ENCODE measurements at regions not wholly inside any gene's neighbourhood (a gene's known extent, or its start where the extent isn't known, plus 50 kb on each side); places are given as distances from the start of the nearest gene placed in this dataset.

DNA sequence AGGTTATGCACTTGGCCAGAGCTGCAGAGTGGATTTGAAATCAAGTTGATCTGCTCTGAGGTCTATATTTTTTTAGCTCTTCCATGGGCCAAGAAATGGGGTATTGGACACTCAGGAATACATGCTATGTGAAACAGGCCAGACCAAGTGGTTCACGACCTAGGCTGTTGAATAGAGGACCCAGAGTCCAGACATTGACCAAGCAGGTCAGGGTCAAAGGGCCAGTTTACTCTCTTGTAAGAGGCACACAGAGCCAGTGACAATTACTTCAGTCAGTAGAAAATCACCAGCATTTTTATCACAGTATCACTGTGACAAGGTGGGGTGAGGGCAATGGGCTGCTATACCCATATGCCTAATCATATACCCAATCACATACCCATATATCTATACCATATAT lies 320.6 kb upstream of the RORA start:
- Mint-ChIP-seq H3K9me3 (peaks cover 5% of the 10 kb centered on the region), H3K4me3 (no peak overlapping the region), H3K27ac (no peak overlapping the region), H3K27me3 (ENCODE audit: insufficient read depth) (peaks cover 2% of the 10 kb centered on the region), H3K36me3 (ENCODE audit: low read depth) (no peaks in the 10 kb centered on the region), H3K4me1 (no peaks in the 10 kb centered on the region)
- no peaks in the 10 kb centered on the region for H3K9me3 ChIP-seq (ENCODE audit: control insufficient read depth, low read length)
- TF ChIP-seq, protein P1, sequence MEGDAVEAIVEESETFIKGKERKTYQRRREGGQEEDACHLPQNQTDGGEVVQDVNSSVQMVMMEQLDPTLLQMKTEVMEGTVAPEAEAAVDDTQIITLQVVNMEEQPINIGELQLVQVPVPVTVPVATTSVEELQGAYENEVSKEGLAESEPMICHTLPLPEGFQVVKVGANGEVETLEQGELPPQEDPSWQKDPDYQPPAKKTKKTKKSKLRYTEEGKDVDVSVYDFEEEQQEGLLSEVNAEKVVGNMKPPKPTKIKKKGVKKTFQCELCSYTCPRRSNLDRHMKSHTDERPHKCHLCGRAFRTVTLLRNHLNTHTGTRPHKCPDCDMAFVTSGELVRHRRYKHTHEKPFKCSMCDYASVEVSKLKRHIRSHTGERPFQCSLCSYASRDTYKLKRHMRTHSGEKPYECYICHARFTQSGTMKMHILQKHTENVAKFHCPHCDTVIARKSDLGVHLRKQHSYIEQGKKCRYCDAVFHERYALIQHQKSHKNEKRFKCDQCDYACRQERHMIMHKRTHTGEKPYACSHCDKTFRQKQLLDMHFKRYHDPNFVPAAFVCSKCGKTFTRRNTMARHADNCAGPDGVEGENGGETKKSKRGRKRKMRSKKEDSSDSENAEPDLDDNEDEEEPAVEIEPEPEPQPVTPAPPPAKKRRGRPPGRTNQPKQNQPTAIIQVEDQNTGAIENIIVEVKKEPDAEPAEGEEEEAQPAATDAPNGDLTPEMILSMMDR (conservative IDR thresholded peaks at IDR 0.05) = no peak
- no peak overlapping the region for H3K27ac ChIP-seq (ENCODE audit: low read depth, low read length)
- H3K27me3 ChIP-seq (ENCODE audit: control insufficient read depth, insufficient read depth, low read length, poor library complexity, severe bottlenecking) = no peaks in the 10 kb centered on the region
- H3K4me3 ChIP-seq (ENCODE audit: low read length) = no peak overlapping the region
- H3K4me1 ChIP-seq (ENCODE audit: control insufficient read depth, insufficient read depth, low read length) = no peaks in the 10 kb centered on the region
- WGBS, 2 experiments (ENCODE audit: insufficient coverage in 1 of 2, insufficient read length in 1 of 2) = 75 to 81% methylated on average over 1 of the region's 1 CpG
- no peak overlapping the region for H3K9ac ChIP-seq (ENCODE audit: extremely low read depth, low read length, poor library complexity, severe bottlenecking)
- DNase-seq = no peak
- no peaks in the 10 kb centered on the region for H3K36me3 ChIP-seq (ENCODE audit: control insufficient read depth, insufficient read depth, low read length)

DNA sequence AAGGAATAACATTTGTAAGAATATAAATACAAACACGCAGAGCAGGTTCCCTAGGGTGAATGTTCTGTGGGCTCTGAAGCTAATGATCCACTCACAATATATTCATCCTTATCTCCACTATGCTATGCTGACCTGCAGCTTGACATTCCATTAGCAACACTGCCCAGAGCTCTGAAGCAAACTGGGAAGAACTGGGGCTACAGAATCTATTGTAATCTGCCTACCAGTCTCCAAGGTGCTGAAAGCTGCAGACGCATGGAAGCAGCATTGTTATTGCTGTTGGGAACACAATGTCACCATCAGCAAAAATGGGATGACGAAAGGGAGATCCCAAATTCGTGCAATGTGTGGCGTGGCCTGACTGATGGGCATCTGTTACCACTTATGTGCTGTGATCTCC lies 316.7 kb upstream of the RORA start:
- Histone ChIP-seq H3K9ac (ENCODE audit: extremely low read depth, low read length, poor library complexity, severe bottlenecking) (no peak overlapping the region), H3K4me3 (ENCODE audit: low read length) (no peak overlapping the region), H3K36me3 (ENCODE audit: control insufficient read depth, insufficient read depth, low read length) (no peaks in the 10 kb centered on the region), H3K27ac (ENCODE audit: low read depth, low read length) (no peak overlapping the region), H3K4me1 (ENCODE audit: control insufficient read depth, insufficient read depth, low read length) (no peaks in the 10 kb centered on the region), H3K9me3 (ENCODE audit: control insufficient read depth, low read length) (no peaks in the 10 kb centered on the region), H3K27me3 (ENCODE audit: control insufficient read depth, insufficient read depth, low read length, poor library complexity, severe bottlenecking) (peaks cover 12% of the 10 kb centered on the region)
- Mint-ChIP-seq H3K9me3 (peaks cover 5% of the 10 kb centered on the region), H3K4me3 (no peak overlapping the region), H3K36me3 (ENCODE audit: low read depth) (no peaks in the 10 kb centered on the region), H3K27me3 (ENCODE audit: insufficient read depth) (peaks cover 9% of the 10 kb centered on the region), H3K27ac (no peak overlapping the region), H3K4me1 (no peaks in the 10 kb centered on the region)
- DNase-seq = no peak
- WGBS, 2 experiments (ENCODE audit: insufficient coverage in 1 of 2, insufficient read length in 1 of 2) = 88 to 94% methylated on average over 4 to 5 of the region's 5 CpGs
- TF ChIP-seq, protein P1 (conservative IDR thresholded peaks at IDR 0.05) = no peak

DNA sequence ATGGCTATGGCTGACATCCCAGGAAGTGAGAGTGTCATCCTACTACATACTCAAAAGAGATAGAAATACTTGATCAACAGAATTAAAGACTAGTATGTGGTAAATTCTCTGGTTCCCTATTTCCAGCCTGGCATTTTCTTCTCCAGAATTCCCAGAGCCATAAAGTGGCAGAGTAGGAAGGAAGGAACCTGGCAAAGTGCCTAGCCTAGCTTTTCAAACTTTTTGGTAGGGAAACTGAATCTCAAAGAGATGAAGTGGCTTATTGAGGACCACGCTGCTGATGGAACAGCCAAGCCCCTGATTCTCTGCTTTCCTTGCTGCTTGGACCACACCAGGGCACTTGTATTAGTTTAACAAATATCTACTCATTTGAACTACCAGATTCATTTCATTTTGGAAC lies 312.4 kb upstream of the RORA start:
- Mint-ChIP-seq H3K27me3 (ENCODE audit: insufficient read depth) (peaks cover 37% of the 10 kb centered on the region), H3K36me3 (ENCODE audit: low read depth) (no peaks in the 10 kb centered on the region), H3K4me3 (no peak overlapping the region), H3K27ac (no peak overlapping the region), H3K9me3 (peaks cover 7% of the 10 kb centered on the region), H3K4me1 (peaks cover 11% of the 10 kb centered on the region)
- Histone ChIP-seq H3K4me1 (ENCODE audit: control insufficient read depth, insufficient read depth, low read length) (no peaks in the 10 kb centered on the region), H3K4me3 (ENCODE audit: low read length) (no peak overlapping the region), H3K27me3 (ENCODE audit: control insufficient read depth, insufficient read depth, low read length, poor library complexity, severe bottlenecking) (peaks cover 47% of the 10 kb centered on the region), H3K9me3 (ENCODE audit: control insufficient read depth, low read length) (no peaks in the 10 kb centered on the region), H3K36me3 (ENCODE audit: control insufficient read depth, insufficient read depth, low read length) (no peaks in the 10 kb centered on the region), H3K27ac (ENCODE audit: low read depth, low read length) (no peak overlapping the region), H3K9ac (ENCODE audit: extremely low read depth, low read length, poor library complexity, severe bottlenecking) (no peak overlapping the region)
- WGBS, 2 experiments (ENCODE audit: insufficient coverage in 1 of 2, insufficient read length in 1 of 2) = 93% methylated on average over 1 of the region's 1 CpG; no CpG with 5 or more reads in 1 of the 2 experiments
- DNase-seq = no peak
- TF ChIP-seq, protein P1 (conservative IDR thresholded peaks at IDR 0.05) = no peak

Data from endodermal cell (in vitro differentiated cells).